K562 (cell line): ENCODE measurements at regions not wholly inside any gene's neighbourhood (a gene's known extent, or its start where the extent isn't known, plus 50 kb on each side); places are given as distances from the start of the nearest gene placed in this dataset.

ENCODE experiments used
- CTBP1 ChIP-seq: fragments of 450-650 bp; IDR thresholded peaks from 2 replicates; pipeline ENCODE4 v1.6.1; 2016; ENCODE audit warnings: borderline replicate concordance
- KDM1A ChIP-seq, 2 experiments: fragments of 450-650 bp; IDR thresholded peaks; 2 replicates each; pipeline ENCODE4 v1.6.1; 2016; ENCODE audit warnings: mild to moderate bottlenecking in 2 of 2
- MYBL2 ChIP-seq, 2 experiments: fragments of 450-650 bp in 1 of 2; sonication (generic) in 1 of 2; formaldehyde crosslinking in 1 of 2; IDR thresholded peaks; 2 replicates each; pipeline versions ENCODE4 v1.6.1 to v1.8.1; 2017 to 2022; ENCODE audit warnings: borderline replicate concordance in 1 of 2, inconsistent platforms in 1 of 2, low read depth in 1 of 2, mild to moderate bottlenecking in 1 of 2, missing genetic modification reagents in 1 of 2, moderate library complexity in 1 of 2
- POLR2G ChIP-seq: fragments of 200-400 bp; formaldehyde crosslinking; IDR thresholded peaks from 2 replicates; pipeline ENCODE4 v1.6.1; 2017; ENCODE audit warnings: low read depth, mild to moderate bottlenecking, antibody characterized with exemption, low read length, moderate library complexity
- TF ChIP-seq, protein P1 (sequence below), 2 experiments: fragments of 450-650 bp; formaldehyde crosslinking in 1 of 2; IDR thresholded peaks; 2 replicates each; pipeline versions ENCODE4 v1.4.0 to v1.6.1; 2014 to 2020; ENCODE audit warnings: mild to moderate bottlenecking in 2 of 2, borderline replicate concordance in 1 of 2, low read depth in 1 of 2
- TF ChIP-seq, protein P2 (sequence below): IDR thresholded peaks from 2 replicates; pipeline ENCODE4 v1.6.1; 2011; ENCODE audit warnings: borderline replicate concordance, low read depth, mild to moderate bottlenecking, moderate library complexity, low read length; ENCODE audit not compliant: insufficient read depth, poor library complexity, severe bottlenecking

DNA sequence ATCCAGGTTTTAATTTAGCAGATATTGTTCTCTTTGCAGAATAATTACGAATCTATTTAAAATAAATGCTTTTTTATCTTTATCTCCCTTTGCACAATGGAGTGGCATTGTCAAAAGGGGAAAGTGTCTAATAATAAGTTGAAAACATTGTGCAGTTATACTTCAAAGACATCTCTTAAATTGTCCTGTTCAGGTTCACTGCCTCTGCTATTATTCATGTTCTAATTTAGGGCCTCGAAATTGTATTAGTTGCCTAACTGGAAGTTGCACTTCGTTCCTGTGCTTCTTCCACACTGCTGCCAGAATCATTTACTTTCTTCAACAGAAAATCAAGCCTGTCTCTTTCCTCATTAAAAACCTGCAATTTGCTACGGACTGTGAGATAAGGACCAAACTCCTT is 150.5 kb upstream of the SPRY1 start (continued):
- TF ChIP-seq, protein P1, sequence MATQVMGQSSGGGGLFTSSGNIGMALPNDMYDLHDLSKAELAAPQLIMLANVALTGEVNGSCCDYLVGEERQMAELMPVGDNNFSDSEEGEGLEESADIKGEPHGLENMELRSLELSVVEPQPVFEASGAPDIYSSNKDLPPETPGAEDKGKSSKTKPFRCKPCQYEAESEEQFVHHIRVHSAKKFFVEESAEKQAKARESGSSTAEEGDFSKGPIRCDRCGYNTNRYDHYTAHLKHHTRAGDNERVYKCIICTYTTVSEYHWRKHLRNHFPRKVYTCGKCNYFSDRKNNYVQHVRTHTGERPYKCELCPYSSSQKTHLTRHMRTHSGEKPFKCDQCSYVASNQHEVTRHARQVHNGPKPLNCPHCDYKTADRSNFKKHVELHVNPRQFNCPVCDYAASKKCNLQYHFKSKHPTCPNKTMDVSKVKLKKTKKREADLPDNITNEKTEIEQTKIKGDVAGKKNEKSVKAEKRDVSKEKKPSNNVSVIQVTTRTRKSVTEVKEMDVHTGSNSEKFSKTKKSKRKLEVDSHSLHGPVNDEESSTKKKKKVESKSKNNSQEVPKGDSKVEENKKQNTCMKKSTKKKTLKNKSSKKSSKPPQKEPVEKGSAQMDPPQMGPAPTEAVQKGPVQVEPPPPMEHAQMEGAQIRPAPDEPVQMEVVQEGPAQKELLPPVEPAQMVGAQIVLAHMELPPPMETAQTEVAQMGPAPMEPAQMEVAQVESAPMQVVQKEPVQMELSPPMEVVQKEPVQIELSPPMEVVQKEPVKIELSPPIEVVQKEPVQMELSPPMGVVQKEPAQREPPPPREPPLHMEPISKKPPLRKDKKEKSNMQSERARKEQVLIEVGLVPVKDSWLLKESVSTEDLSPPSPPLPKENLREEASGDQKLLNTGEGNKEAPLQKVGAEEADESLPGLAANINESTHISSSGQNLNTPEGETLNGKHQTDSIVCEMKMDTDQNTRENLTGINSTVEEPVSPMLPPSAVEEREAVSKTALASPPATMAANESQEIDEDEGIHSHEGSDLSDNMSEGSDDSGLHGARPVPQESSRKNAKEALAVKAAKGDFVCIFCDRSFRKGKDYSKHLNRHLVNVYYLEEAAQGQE (IDR thresholded peaks at IDR 0.05; ENCODE audit: borderline replicate concordance), result no peak
- TF ChIP-seq, protein P1 (CRISPR knock-in tag; IDR thresholded peaks at IDR 0.05; ENCODE audit: low read depth), result no peak
- no peak for TF ChIP-seq POLR2G
- TF ChIP-seq MYBL2 (IDR thresholded peaks at IDR 0.05; ENCODE audit: low read depth), result no peak
- no peak for TF ChIP-seq MYBL2 (CRISPR knock-in tag; IDR thresholded peaks at IDR 0.05; ENCODE audit: borderline replicate concordance)
- TF ChIP-seq, protein P2, sequence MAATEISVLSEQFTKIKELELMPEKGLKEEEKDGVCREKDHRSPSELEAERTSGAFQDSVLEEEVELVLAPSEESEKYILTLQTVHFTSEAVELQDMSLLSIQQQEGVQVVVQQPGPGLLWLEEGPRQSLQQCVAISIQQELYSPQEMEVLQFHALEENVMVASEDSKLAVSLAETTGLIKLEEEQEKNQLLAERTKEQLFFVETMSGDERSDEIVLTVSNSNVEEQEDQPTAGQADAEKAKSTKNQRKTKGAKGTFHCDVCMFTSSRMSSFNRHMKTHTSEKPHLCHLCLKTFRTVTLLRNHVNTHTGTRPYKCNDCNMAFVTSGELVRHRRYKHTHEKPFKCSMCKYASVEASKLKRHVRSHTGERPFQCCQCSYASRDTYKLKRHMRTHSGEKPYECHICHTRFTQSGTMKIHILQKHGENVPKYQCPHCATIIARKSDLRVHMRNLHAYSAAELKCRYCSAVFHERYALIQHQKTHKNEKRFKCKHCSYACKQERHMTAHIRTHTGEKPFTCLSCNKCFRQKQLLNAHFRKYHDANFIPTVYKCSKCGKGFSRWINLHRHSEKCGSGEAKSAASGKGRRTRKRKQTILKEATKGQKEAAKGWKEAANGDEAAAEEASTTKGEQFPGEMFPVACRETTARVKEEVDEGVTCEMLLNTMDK, result no peak
- no peak for TF ChIP-seq CTBP1
- TF ChIP-seq KDM1A (IDR thresholded peaks at IDR 0.05), result no peak
